ENCODE measurements at regions not wholly inside any gene's neighbourhood (a gene's known extent, or its start where the extent isn't known, plus 50 kb on each side); places are given as distances from the start of the nearest gene placed in this dataset.

DNA sequence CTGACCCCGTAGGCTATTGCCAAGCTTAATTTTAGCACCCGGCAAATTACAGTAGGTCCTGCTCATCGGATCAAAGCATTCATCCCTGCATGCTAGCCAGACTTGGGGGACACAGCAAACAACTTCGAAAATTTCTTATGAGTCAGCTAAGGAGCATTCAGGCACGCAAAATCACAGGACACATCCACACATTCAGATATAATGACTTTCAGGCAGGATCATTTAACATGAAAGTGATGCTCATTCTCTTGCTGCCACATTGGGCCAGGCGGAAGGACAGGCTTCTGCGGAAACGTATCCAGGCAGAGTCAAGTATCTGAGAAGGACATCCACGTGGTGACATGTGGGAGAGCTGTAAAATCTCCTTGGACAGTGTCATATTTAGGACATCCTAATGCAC, 474.0 kb upstream of the NRP1 start:
- no peak for ATAC-seq (ENCODE audit: low read depth in 2 of 2)
- Histone ChIP-seq H3K4me3 (ENCODE audit: low read depth, low read length) (no peak overlapping the region), H3K27me3 (ENCODE audit: control insufficient read depth, insufficient read depth, low read length) (no peaks in the 10 kb centered on the region), H3K9me3 (ENCODE audit: control insufficient read depth in 2 of 2, low read length in 2 of 2) (no peaks in the 10 kb centered on the region), H3K27ac (ENCODE audit: insufficient read depth, low read length, poor library complexity, severe bottlenecking) (no peak overlapping the region), H3K36me3 (ENCODE audit: control insufficient read depth, insufficient read depth, low read length) (no peaks in the 10 kb centered on the region), H3K4me1 (ENCODE audit: control insufficient read depth, insufficient read depth, low read length, poor library complexity, severe bottlenecking) (no peaks in the 10 kb centered on the region)
- no peak overlapping the region for H3K4me3 Mint-ChIP-seq
- no peaks in the 10 kb centered on the region for H3K36me3 Mint-ChIP-seq
- H3K9me3 Mint-ChIP-seq = peaks cover 0 to 3% (median 0%) of the 10 kb centered on the region in 7 donors
- no peak overlapping the region for H3K27ac Mint-ChIP-seq
- peaks cover 4% of the 10 kb centered on the region for H3K27me3 Mint-ChIP-seq
- no peaks in the 10 kb centered on the region for H3K4me1 Mint-ChIP-seq
- no peak for DNase-seq

DNA sequence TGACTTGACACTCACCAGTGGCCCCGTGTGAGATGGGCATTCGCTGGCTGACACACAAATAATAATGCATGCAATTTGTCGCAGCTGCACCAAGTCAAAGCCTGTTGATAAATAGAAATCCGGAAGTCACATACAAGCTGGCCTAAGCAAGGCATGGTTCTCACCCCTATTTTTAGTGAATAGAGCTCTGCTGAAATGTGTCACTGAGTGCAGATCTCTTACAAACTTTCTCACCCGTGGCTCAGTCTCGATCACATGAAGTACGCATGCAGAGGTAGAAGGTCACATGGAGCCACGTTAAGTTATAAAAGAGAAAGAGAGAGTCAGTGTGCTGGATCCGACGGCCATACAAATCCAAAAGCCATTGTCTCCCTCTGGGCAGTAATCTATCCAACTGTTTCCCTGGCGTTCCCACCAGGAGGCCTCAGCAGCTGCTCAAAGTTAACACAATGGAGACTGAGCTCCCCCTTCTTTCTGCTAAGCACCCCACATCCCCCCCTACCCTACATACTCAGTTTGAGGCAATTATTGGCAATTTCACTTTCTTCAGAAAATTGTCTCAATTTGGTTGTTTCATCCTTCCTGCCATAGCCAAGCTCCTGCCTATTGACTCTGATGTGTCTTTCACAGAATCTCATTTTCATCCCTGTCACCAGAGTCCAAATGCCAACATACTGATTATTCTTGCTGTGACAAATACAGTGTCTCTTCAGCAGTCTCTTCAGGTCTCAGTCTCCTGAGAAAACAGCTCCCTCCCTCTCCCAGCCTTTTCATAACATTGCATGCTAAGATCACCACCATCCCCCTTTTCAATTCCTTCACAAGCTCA, 473.3 kb upstream of the NRP1 start:
- Histone ChIP-seq H3K4me3 (ENCODE audit: low read depth, low read length) (no peak overlapping the region), H3K9me3 (ENCODE audit: control insufficient read depth in 2 of 2, low read length in 2 of 2) (no peaks in the 10 kb centered on the region), H3K27me3 (ENCODE audit: control insufficient read depth, insufficient read depth, low read length) (no peaks in the 10 kb centered on the region), H3K36me3 (ENCODE audit: control insufficient read depth, insufficient read depth, low read length) (no peaks in the 10 kb centered on the region), H3K27ac (ENCODE audit: insufficient read depth, low read length, poor library complexity, severe bottlenecking) (no peak overlapping the region), H3K4me1 (ENCODE audit: control insufficient read depth, insufficient read depth, low read length, poor library complexity, severe bottlenecking) (no peaks in the 10 kb centered on the region)
- ATAC-seq (ENCODE audit: low read depth in 2 of 2) = no peak
- H3K9me3 Mint-ChIP-seq = peaks cover 0 to 3% (median 0%) of the 10 kb centered on the region in 7 donors
- no peak overlapping the region for H3K27ac Mint-ChIP-seq
- no peak for DNase-seq
- H3K27me3 Mint-ChIP-seq = peaks cover 4% of the 10 kb centered on the region
- no peak overlapping the region for H3K4me3 Mint-ChIP-seq
- no peaks in the 10 kb centered on the region for H3K4me1 Mint-ChIP-seq
- no peaks in the 10 kb centered on the region for H3K36me3 Mint-ChIP-seq

DNA sequence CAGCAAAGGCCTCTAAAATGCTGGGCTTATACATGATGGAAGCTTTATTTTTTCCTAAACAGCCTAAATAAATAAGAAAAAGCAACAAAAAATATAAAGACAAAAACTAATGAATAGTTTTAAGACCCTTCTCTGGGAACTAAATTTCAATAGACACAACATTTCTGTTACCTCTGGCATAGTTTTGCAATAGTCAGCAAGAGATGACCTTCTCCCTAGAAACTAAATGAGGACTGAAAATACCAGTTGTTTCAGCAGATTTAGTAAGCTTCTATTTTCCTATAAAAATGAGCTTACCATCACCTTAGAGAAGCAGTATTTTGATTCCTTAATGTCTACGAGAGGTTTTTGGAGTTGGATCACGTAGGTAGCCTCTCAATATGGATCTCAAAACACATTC, 471.4 kb upstream of the NRP1 start:
- DNase-seq (no peak), ATAC-seq (ENCODE audit: low read depth in 2 of 2) (no peak)
- no peaks in the 10 kb centered on the region for H3K9me3 ChIP-seq (ENCODE audit: control insufficient read depth in 2 of 2, low read length in 2 of 2)
- H3K27ac ChIP-seq (ENCODE audit: insufficient read depth, low read length, poor library complexity, severe bottlenecking) = no peak overlapping the region
- H3K36me3 Mint-ChIP-seq = no peaks in the 10 kb centered on the region
- no peaks in the 10 kb centered on the region for H3K4me1 ChIP-seq (ENCODE audit: control insufficient read depth, insufficient read depth, low read length, poor library complexity, severe bottlenecking)
- H3K4me3 ChIP-seq (ENCODE audit: low read depth, low read length) = no peak overlapping the region
- peaks cover 4% of the 10 kb centered on the region for H3K27me3 Mint-ChIP-seq
- no peak overlapping the region for H3K4me3 Mint-ChIP-seq
- H3K9me3 Mint-ChIP-seq = peaks cover 0 to 3% (median 0%) of the 10 kb centered on the region in 7 donors
- no peaks in the 10 kb centered on the region for H3K36me3 ChIP-seq (ENCODE audit: control insufficient read depth, insufficient read depth, low read length)
- H3K4me1 Mint-ChIP-seq = no peaks in the 10 kb centered on the region
- H3K27me3 ChIP-seq (ENCODE audit: control insufficient read depth, insufficient read depth, low read length) = no peaks in the 10 kb centered on the region
- H3K27ac Mint-ChIP-seq = no peak overlapping the region

DNA sequence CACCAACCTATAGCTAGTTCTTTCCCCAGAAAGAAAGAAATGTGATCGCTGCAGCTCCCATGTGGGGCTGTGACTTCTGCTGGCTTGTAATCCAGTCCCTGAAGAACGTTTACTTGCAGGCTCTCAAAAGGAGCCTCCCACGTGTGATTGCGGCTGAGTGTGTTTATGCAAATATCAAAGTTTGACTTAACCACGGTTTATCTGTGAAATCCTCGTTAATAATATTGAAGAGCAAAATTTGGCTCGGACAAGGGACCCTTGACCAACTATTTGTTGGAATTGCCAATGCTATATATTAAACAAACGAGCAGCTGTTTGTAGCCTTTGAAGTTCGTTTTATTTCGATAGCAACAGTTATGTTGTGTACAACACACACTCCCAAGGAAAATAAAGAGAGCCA, 470.1 kb upstream of the NRP1 start:
- Histone ChIP-seq H3K4me3 (ENCODE audit: low read depth, low read length) (no peak overlapping the region), H3K27ac (ENCODE audit: insufficient read depth, low read length, poor library complexity, severe bottlenecking) (no peak overlapping the region), H3K27me3 (ENCODE audit: control insufficient read depth, insufficient read depth, low read length) (no peaks in the 10 kb centered on the region), H3K36me3 (ENCODE audit: control insufficient read depth, insufficient read depth, low read length) (no peaks in the 10 kb centered on the region), H3K9me3 (ENCODE audit: control insufficient read depth in 2 of 2, low read length in 2 of 2) (no peaks in the 10 kb centered on the region), H3K4me1 (ENCODE audit: control insufficient read depth, insufficient read depth, low read length, poor library complexity, severe bottlenecking) (no peaks in the 10 kb centered on the region)
- H3K9me3 Mint-ChIP-seq = peaks cover 0 to 3% (median 0%) of the 10 kb centered on the region in 7 donors
- no peak for ATAC-seq (ENCODE audit: low read depth in 2 of 2)
- H3K36me3 Mint-ChIP-seq = no peaks in the 10 kb centered on the region
- no peak overlapping the region for H3K27ac Mint-ChIP-seq
- no peaks in the 10 kb centered on the region for H3K4me1 Mint-ChIP-seq
- peaks cover 4% of the 10 kb centered on the region for H3K27me3 Mint-ChIP-seq
- no peak for DNase-seq
- no peak overlapping the region for H3K4me3 Mint-ChIP-seq

DNA sequence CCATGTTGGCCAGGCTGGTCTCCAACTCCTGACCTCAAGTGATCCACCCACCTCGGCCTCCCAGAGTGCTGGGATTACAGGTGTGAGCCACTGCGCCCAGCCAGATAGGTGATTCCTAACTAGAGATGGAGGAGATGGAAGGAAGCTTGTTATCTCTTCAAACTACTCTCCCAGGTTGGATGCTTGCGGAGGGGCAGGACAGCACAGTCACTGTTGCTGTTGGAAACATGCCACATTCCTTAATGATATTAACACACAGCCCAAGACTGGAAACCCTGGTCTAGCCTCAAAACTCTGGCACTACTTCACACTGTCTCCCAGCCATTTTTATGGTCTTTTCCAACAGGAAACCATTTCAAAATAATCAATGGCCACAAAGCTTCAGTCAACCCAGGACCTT, 468.8 kb upstream of the NRP1 start:
- no peak for DNase-seq
- H3K4me1 Mint-ChIP-seq = no peaks in the 10 kb centered on the region
- no peak overlapping the region for H3K4me3 Mint-ChIP-seq
- H3K9me3 Mint-ChIP-seq = peaks cover 0 to 6% (median 0%) of the 10 kb centered on the region in 7 donors
- H3K4me3 ChIP-seq (ENCODE audit: low read depth, low read length) = no peak overlapping the region
- ATAC-seq (ENCODE audit: low read depth in 2 of 2) = no peak
- H3K9me3 ChIP-seq (ENCODE audit: control insufficient read depth in 2 of 2, low read length in 2 of 2) = no peaks in the 10 kb centered on the region
- H3K27ac Mint-ChIP-seq = no peak overlapping the region
- no peaks in the 10 kb centered on the region for H3K36me3 ChIP-seq (ENCODE audit: control insufficient read depth, insufficient read depth, low read length)
- H3K27ac ChIP-seq (ENCODE audit: insufficient read depth, low read length, poor library complexity, severe bottlenecking) = no peak overlapping the region
- no peaks in the 10 kb centered on the region for H3K27me3 ChIP-seq (ENCODE audit: control insufficient read depth, insufficient read depth, low read length)
- H3K27me3 Mint-ChIP-seq = peaks cover 6% of the 10 kb centered on the region
- no peaks in the 10 kb centered on the region for H3K4me1 ChIP-seq (ENCODE audit: control insufficient read depth, insufficient read depth, low read length, poor library complexity, severe bottlenecking)
- no peaks in the 10 kb centered on the region for H3K36me3 Mint-ChIP-seq

DNA sequence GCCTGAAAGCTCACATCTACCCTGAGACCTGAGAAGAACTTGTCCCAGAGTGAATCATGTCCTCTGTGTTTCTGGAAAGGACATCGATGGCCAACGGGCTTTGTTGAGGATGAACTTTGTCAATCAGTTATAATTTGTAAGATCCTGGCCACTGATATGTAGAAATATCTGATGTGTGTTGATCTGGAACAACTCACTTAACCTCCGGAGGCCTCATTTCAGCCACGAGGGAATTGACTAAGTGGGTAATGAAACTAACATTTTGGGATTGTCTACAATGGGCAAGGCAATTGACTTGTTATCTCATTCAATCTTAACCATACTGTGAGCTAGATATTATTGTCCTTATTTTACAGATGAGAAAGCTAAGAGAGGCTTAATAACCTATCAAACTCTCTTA, 468.1 kb upstream of the NRP1 start:
- Histone ChIP-seq H3K27ac (ENCODE audit: insufficient read depth, low read length, poor library complexity, severe bottlenecking) (no peak overlapping the region), H3K4me3 (ENCODE audit: low read depth, low read length) (no peak overlapping the region), H3K27me3 (ENCODE audit: control insufficient read depth, insufficient read depth, low read length) (no peaks in the 10 kb centered on the region), H3K4me1 (ENCODE audit: control insufficient read depth, insufficient read depth, low read length, poor library complexity, severe bottlenecking) (no peaks in the 10 kb centered on the region), H3K9me3 (ENCODE audit: control insufficient read depth in 2 of 2, low read length in 2 of 2) (no peaks in the 10 kb centered on the region), H3K36me3 (ENCODE audit: control insufficient read depth, insufficient read depth, low read length) (no peaks in the 10 kb centered on the region)
- ATAC-seq (ENCODE audit: low read depth in 2 of 2) = no peak
- no peaks in the 10 kb centered on the region for H3K36me3 Mint-ChIP-seq
- H3K27ac Mint-ChIP-seq = no peak overlapping the region
- no peak for DNase-seq
- H3K4me3 Mint-ChIP-seq = no peak overlapping the region
- peaks cover 0 to 6% (median 0%) of the 10 kb centered on the region in 7 donors for H3K9me3 Mint-ChIP-seq
- H3K27me3 Mint-ChIP-seq = peaks cover 9% of the 10 kb centered on the region
- H3K4me1 Mint-ChIP-seq = no peaks in the 10 kb centered on the region

DNA sequence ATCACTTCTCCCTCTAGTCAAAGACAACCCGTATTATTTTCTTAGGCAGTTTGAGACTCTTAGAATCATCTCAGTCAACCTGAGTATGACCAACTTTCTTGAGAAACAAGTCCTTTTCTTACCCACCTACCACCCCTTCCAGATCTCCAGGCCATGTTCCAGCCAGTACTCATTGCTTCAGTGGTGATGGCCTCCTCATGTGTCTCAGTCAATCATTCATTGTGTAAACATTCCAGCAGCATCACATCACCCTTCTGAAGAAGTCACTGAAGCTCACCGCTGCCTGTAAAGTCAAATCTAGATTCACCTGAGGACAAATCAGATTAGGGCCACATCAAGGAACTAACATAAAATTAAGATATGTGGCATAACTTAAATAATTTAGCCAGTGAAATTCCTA, 467.2 kb upstream of the NRP1 start:
- Mint-ChIP-seq H3K4me3 (no peak overlapping the region), H3K4me1 (no peaks in the 10 kb centered on the region), H3K9me3 (peaks cover 0 to 6% (median 0%) of the 10 kb centered on the region in 7 donors), H3K27ac (no peak overlapping the region), H3K36me3 (no peaks in the 10 kb centered on the region), H3K27me3 (peaks cover 9% of the 10 kb centered on the region)
- Histone ChIP-seq H3K4me3 (ENCODE audit: low read depth, low read length) (no peak overlapping the region), H3K4me1 (ENCODE audit: control insufficient read depth, insufficient read depth, low read length, poor library complexity, severe bottlenecking) (no peaks in the 10 kb centered on the region), H3K27ac (ENCODE audit: insufficient read depth, low read length, poor library complexity, severe bottlenecking) (no peak overlapping the region), H3K9me3 (ENCODE audit: control insufficient read depth in 2 of 2, low read length in 2 of 2) (no peaks in the 10 kb centered on the region), H3K27me3 (ENCODE audit: control insufficient read depth, insufficient read depth, low read length) (no peaks in the 10 kb centered on the region), H3K36me3 (ENCODE audit: control insufficient read depth, insufficient read depth, low read length) (no peaks in the 10 kb centered on the region)
- no peak for DNase-seq
- no peak for ATAC-seq (ENCODE audit: low read depth in 2 of 2)

DNA sequence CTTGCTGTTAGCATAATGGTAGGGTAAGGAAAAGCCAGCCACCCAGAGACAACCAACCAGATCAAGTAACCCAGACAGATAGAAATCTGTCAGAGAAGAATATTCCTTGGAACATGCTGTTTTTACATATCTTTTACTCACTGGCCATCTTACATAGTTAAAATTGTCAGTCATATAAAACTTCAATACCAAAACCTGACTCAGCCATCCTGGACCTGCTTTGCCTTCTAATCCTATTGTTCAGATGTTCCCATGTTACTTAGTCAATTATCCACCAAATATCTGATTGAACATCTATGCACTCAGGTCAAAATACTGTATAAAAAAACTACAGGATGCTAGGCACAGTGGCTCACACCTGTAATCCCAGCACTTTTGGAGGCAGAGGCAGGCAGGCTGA, 466.5 kb upstream of the NRP1 start:
- Mint-ChIP-seq H3K4me1 (no peaks in the 10 kb centered on the region), H3K36me3 (no peaks in the 10 kb centered on the region), H3K27me3 (peaks cover 9% of the 10 kb centered on the region), H3K27ac (no peak overlapping the region), H3K4me3 (no peak overlapping the region), H3K9me3 (peaks cover 0 to 6% (median 0%) of the 10 kb centered on the region in 7 donors)
- no peaks in the 10 kb centered on the region for H3K4me1 ChIP-seq (ENCODE audit: control insufficient read depth, insufficient read depth, low read length, poor library complexity, severe bottlenecking)
- no peaks in the 10 kb centered on the region for H3K27me3 ChIP-seq (ENCODE audit: control insufficient read depth, insufficient read depth, low read length)
- H3K36me3 ChIP-seq (ENCODE audit: control insufficient read depth, insufficient read depth, low read length) = no peaks in the 10 kb centered on the region
- ATAC-seq (ENCODE audit: low read depth in 2 of 2) (no peak), DNase-seq (no peak)
- H3K27ac ChIP-seq (ENCODE audit: insufficient read depth, low read length, poor library complexity, severe bottlenecking) = no peak overlapping the region
- no peaks in the 10 kb centered on the region for H3K9me3 ChIP-seq (ENCODE audit: control insufficient read depth in 2 of 2, low read length in 2 of 2)
- no peak overlapping the region for H3K4me3 ChIP-seq (ENCODE audit: low read depth, low read length)

All from CD4-positive, CD25-positive, alpha-beta regulatory T cell (primary cell).